Cardiac muscle cell (in vitro differentiated cells and primary cell): ENCODE measurements at regions not wholly inside any gene's neighbourhood (a gene's known extent, or its start where the extent isn't known, plus 50 kb on each side); places are given as distances from the start of the nearest gene placed in this dataset.
A peak's percentile ranks its signal among the peaks of the same experiment; 100 is the strongest.

Source experiments
- DNase-seq, 2 donors: peaks; one replicate each; pipeline versions ENCODE4 v3.0.0 to v3.0.0-alpha.2; 2010 to 2017; ENCODE audit warnings: low read depth in 1 of 2, low spot score in 1 of 2
- H3K27ac ChIP-seq: fragments of 200-600 bp; sonication (generic); 2 replicates; pipeline ENCODE4 v1.5.1; 2016
- H3K27me3 ChIP-seq: fragments of 200-600 bp; sonication (generic); 2 replicates; pipeline ENCODE4 v1.6.0; 2016; ENCODE audit warnings: control low read depth
- H3K36me3 ChIP-seq: fragments of 200-600 bp; sonication (generic); 2 replicates; pipeline ENCODE4 v1.5.1; 2016; ENCODE audit warnings: control low read depth
- H3K4me1 ChIP-seq: fragments of 200-600 bp; sonication (generic); 2 replicates; pipeline ENCODE4 v1.8.1; 2017; ENCODE audit warnings: low read depth, mild to moderate bottlenecking, mixed run types
- H3K4me3 ChIP-seq: fragments of 200-600 bp; sonication (generic); 2 replicates; pipeline ENCODE4 v1.5.1; 2016; ENCODE audit warnings: mild to moderate bottlenecking
- H3K9me3 ChIP-seq: fragments of 200-600 bp; sonication (generic); 2 replicates; pipeline ENCODE4 v1.5.1; 2017; ENCODE audit warnings: low read depth, mild to moderate bottlenecking, control low read depth
- TF ChIP-seq, protein P1 (sequence below): IDR thresholded peaks from 2 replicates; pipeline ENCODE4 v1.5.1; 2012; ENCODE audit warnings: low read depth, mild to moderate bottlenecking, low read length

DNA sequence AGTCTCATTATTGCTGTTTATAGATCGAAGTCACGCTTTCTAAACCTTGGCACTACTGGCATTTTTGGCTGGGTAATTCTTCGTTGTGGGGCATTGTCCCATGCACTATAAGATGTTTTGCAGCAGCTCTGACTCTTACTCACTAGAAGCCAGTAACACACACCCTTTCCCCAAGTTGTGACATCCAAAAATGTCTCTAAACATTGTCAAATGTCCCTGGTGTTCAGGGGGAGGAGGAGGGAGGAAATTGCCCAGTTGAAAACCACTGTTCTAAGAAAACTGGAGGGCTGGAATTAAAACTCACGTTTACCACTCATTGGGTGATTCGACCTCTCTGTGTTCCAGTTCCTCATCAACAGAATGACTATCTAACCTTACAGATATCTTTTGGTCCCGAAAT, 115.7 kb upstream of the KLF7 start:
- peaks cover 14% of the 10 kb centered on the region for H3K4me1 ChIP-seq
- H3K9me3 ChIP-seq: no peaks in the 10 kb centered on the region
- no peak overlapping the region for H3K4me3 ChIP-seq
- H3K27ac ChIP-seq: no peak overlapping the region
- no peaks in the 10 kb centered on the region for H3K27me3 ChIP-seq
- no peaks in the 10 kb centered on the region for H3K36me3 ChIP-seq
- no peak for DNase-seq
- TF ChIP-seq, protein P1, sequence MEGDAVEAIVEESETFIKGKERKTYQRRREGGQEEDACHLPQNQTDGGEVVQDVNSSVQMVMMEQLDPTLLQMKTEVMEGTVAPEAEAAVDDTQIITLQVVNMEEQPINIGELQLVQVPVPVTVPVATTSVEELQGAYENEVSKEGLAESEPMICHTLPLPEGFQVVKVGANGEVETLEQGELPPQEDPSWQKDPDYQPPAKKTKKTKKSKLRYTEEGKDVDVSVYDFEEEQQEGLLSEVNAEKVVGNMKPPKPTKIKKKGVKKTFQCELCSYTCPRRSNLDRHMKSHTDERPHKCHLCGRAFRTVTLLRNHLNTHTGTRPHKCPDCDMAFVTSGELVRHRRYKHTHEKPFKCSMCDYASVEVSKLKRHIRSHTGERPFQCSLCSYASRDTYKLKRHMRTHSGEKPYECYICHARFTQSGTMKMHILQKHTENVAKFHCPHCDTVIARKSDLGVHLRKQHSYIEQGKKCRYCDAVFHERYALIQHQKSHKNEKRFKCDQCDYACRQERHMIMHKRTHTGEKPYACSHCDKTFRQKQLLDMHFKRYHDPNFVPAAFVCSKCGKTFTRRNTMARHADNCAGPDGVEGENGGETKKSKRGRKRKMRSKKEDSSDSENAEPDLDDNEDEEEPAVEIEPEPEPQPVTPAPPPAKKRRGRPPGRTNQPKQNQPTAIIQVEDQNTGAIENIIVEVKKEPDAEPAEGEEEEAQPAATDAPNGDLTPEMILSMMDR: no peak

DNA sequence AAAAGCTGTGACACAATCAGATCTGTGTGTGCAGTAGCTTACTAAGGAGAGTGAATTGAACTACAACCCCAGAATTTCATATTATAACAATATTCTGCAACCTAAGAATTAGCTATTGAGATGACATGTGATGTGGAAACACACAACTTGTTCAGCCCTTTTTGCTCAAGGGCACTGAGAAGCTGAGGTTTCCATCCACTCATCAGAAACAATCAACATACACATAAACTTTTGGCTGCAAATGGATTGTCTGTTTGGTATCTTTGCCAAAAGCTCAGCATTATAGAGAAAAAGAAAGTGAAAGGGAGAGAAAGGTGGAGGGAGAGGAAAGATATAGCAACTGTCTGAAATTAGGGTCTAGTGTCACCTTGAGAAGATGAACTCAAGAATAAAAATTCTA, 117.2 kb upstream of the KLF7 start:
- no peaks in the 10 kb centered on the region for H3K27me3 ChIP-seq
- H3K4me3 ChIP-seq: no peak overlapping the region
- no peaks in the 10 kb centered on the region for H3K36me3 ChIP-seq

DNA sequence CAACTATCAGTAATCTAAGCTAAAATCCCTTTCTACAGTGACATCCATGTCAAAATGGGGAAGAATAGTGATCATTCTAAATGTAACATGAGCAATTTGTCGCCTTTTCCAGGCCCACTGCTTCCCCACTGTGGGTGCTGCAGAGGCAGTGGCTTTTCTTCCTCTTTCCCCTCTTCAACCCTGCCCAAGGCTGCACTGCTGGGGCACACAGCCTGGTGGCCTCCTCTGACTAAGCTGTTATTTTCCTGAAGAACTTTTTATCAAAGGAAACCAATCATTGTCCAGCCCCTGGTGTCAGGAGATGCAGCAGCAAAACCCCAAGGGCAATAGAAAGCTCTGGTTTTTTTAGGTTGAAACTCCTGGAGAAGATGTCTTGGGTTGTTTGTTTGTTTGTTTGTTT, 117.6 kb upstream of the KLF7 start:
- H3K36me3 ChIP-seq: no peaks in the 10 kb centered on the region
- peaks cover 14% of the 10 kb centered on the region for H3K4me1 ChIP-seq
- no peaks in the 10 kb centered on the region for H3K27me3 ChIP-seq
- peak in 1 of 2 donors; percentile 24 for DNase-seq
- no peak overlapping the region for H3K27ac ChIP-seq
- H3K4me3 ChIP-seq: no peak overlapping the region
- TF ChIP-seq, protein P1: peak; percentile 15
- H3K9me3 ChIP-seq: no peaks in the 10 kb centered on the region

More for the DNA sequence above, 117.2 kb upstream of the KLF7 start:
- peak in 1 of 2 donors; percentile 29 for DNase-seq
- TF ChIP-seq, protein P1: no peak
- H3K4me1 ChIP-seq: peaks cover 14% of the 10 kb centered on the region
- H3K9me3 ChIP-seq: no peaks in the 10 kb centered on the region
- H3K27ac ChIP-seq: no peak overlapping the region

DNA sequence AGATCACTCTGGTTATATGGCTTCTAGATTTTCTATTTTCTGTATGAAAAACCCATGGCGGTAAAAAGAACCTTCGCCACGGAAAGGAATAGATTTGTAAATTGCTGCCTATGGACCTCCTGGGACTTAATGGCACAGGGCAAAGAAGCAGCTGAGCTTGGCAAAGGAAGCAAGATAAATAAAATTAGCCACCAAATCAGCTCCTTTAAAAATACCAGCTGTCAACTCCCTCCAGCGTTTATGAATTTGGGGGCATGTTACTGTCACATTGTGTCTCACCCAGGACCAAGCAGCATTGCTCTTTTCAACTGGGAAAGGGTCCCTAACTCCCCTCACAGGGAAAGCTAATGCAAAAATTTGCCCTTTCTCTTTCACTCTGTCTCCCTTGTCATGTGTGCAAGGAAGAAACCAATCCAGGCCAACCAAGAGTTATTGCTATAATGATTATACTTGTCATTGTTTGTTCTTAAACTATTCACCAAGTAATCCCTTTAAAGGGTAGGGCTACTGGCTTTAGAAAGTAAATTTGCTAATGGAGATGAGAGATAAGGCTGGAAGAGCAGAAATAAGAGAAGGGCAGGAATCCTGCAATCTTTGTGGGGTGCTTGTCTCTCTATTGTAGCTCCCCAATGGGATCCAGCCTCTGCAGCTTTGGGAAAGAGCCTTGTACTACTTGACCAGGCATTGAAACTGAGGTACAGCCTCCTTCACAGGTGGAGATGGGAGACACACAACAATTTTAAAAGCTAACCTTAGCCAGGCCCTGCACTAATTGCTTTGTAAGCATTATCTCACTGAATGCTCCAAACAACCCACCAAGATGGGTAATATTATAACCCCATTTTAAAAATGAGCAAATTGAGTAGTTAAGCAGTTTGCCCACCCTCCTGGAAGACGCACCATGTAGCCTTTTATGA, 119.1 kb upstream of the KLF7 start:
- no peaks in the 10 kb centered on the region for H3K9me3 ChIP-seq
- no peak overlapping the region for H3K27ac ChIP-seq
- no peak for DNase-seq
- H3K27me3 ChIP-seq: no peaks in the 10 kb centered on the region
- TF ChIP-seq, protein P1: no peak
- no peaks in the 10 kb centered on the region for H3K36me3 ChIP-seq
- no peak overlapping the region for H3K4me3 ChIP-seq
- H3K4me1 ChIP-seq: peaks cover 14% of the 10 kb centered on the region

DNA sequence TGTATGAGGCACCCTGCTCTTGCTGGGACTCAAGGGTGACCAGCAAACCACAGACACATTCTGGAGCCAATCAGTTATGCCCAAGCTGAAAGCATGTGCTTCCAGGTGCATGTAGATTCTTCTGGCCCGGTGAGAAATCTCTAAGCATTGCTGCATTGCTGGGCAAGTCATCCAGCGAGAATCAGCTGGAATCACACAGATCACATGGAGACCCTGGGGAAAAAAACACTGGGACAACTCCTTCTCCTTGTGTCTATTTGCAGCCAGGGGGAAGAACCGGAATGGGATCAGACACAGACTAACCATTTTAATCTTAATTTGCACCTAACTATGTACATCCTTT, 119.7 kb upstream of the KLF7 start:
- Histone ChIP-seq H3K9me3 (no peaks in the 10 kb centered on the region), H3K4me1 (peaks cover 14% of the 10 kb centered on the region), H3K27me3 (no peaks in the 10 kb centered on the region), H3K27ac (no peak overlapping the region), H3K36me3 (no peaks in the 10 kb centered on the region), H3K4me3 (no peak overlapping the region)
- no peak for DNase-seq
- TF ChIP-seq, protein P1: no peak
